ENCODE measurements at regions not wholly inside any gene's neighbourhood (a gene's known extent, or its start where the extent isn't known, plus 50 kb on each side); places are given as distances from the start of the nearest gene placed in this dataset.

DNA sequence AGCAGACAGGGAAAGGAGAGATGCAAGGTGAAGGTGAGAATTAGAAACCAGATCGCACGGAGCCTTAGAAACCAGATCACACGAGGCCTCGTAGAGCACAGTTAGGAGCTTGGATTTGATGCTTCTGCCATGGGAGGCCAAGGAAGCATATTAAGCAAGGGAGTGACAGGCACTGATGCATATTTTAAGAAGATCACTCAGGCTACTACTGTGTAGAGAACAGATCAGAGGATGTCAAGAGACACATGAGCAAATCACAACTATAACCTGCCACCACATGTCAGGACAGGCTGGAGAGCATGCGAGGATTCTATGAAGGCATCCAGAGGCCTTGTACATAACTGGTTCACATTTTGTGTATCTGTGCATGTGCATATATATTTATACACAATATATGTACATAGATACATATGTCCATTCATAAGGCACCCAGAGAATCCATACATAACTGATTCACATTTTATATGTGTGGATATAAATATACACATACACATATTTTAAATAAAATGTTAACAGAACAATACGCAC lies 99.6 kb upstream of the FHIT start:
- no peak overlapping the region for H3K27ac ChIP-seq (ENCODE audit: low read length)
- H3K4me1 ChIP-seq (ENCODE audit: control insufficient read depth, insufficient read depth, low read length) = no peaks in the 10 kb centered on the region
- H3K36me3 ChIP-seq (ENCODE audit: control insufficient read depth, insufficient read depth, low read length) = no peaks in the 10 kb centered on the region
- no peak for DNase-seq (ENCODE audit: low read depth, low spot score)
- no peaks in the 10 kb centered on the region for H3K27me3 ChIP-seq (ENCODE audit: control insufficient read depth, insufficient read depth, low read length)
- H3K9me3 ChIP-seq (ENCODE audit: control insufficient read depth, insufficient read depth, low read length) = no peaks in the 10 kb centered on the region
- H3K4me3 ChIP-seq (ENCODE audit: low read length) = no peak overlapping the region
- no CpG with 5 or more reads among the region's 6 CpGs for WGBS (ENCODE audit: insufficient coverage, insufficient read length)

- H3K9me3 ChIP-seq (ENCODE audit: control insufficient read depth, insufficient read depth, low read length) = no peaks in the 10 kb centered on the region
- H3K4me3 ChIP-seq (ENCODE audit: low read length) = no peak overlapping the region
- H3K27ac ChIP-seq (ENCODE audit: low read length) = no peak overlapping the region
- H3K27me3 ChIP-seq (ENCODE audit: control insufficient read depth, insufficient read depth, low read length) = no peaks in the 10 kb centered on the region
- no peak for DNase-seq (ENCODE audit: low read depth, low spot score)
- no peaks in the 10 kb centered on the region for H3K4me1 ChIP-seq (ENCODE audit: control insufficient read depth, insufficient read depth, low read length)
- WGBS (ENCODE audit: insufficient coverage, insufficient read length) = no CpG with 5 or more reads among the region's 1 CpG
- H3K36me3 ChIP-seq (ENCODE audit: control insufficient read depth, insufficient read depth, low read length) = no peaks in the 10 kb centered on the region
Measured at GRCh38 chr3:61352306-61352705, 101.1 kb upstream of the FHIT start.

- no peaks in the 10 kb centered on the region for H3K4me1 ChIP-seq (ENCODE audit: control insufficient read depth, insufficient read depth, low read length)
- no CpG with 5 or more reads among the region's 1 CpG for WGBS (ENCODE audit: insufficient coverage, insufficient read length)
- no peaks in the 10 kb centered on the region for H3K9me3 ChIP-seq (ENCODE audit: control insufficient read depth, insufficient read depth, low read length)
- no peak overlapping the region for H3K27ac ChIP-seq (ENCODE audit: low read length)
- no peaks in the 10 kb centered on the region for H3K36me3 ChIP-seq (ENCODE audit: control insufficient read depth, insufficient read depth, low read length)
- H3K4me3 ChIP-seq (ENCODE audit: low read length) = no peak overlapping the region
- DNase-seq (ENCODE audit: low read depth, low spot score) = no peak
- H3K27me3 ChIP-seq (ENCODE audit: control insufficient read depth, insufficient read depth, low read length) = no peaks in the 10 kb centered on the region
Measured at GRCh38 chr3:61353382-61353781, 102.1 kb upstream of the FHIT start.

DNA sequence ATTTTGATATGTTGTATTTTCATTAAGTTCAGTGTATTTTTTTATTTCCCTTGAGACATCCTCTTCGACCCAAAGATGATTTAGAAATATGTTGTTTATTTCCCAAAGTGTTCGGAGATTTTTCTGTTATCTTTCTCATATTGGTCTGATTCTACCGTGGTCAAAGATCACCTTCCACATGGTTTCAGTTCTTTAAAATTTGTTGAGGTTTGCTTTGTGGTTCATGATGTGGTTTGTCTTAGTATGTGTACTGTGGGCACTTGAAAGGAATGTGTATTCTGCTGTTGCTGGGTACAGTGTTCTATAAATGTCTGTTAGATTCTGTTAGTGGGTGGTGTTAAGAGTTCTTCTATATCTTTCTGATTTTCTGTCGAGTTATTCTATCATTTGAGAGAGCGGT lies 103.4 kb upstream of the FHIT start:
- WGBS (ENCODE audit: insufficient coverage, insufficient read length) = no CpG with 5 or more reads among the region's 5 CpGs
- Histone ChIP-seq H3K36me3 (ENCODE audit: control insufficient read depth, insufficient read depth, low read length) (no peaks in the 10 kb centered on the region), H3K27me3 (ENCODE audit: control insufficient read depth, insufficient read depth, low read length) (no peaks in the 10 kb centered on the region), H3K27ac (ENCODE audit: low read length) (no peak overlapping the region), H3K4me1 (ENCODE audit: control insufficient read depth, insufficient read depth, low read length) (no peaks in the 10 kb centered on the region), H3K4me3 (ENCODE audit: low read length) (no peak overlapping the region), H3K9me3 (ENCODE audit: control insufficient read depth, insufficient read depth, low read length) (no peaks in the 10 kb centered on the region)
- no peak for DNase-seq (ENCODE audit: low read depth, low spot score)

GRCh38 chr3:61356685-61357084 lies 105.4 kb upstream of the FHIT start:
- H3K27ac ChIP-seq (ENCODE audit: low read length) = no peak overlapping the region
- H3K9me3 ChIP-seq (ENCODE audit: control insufficient read depth, insufficient read depth, low read length) = no peaks in the 10 kb centered on the region
- no peak for DNase-seq (ENCODE audit: low read depth, low spot score)
- H3K4me1 ChIP-seq (ENCODE audit: control insufficient read depth, insufficient read depth, low read length) = no peaks in the 10 kb centered on the region
- no peak overlapping the region for H3K4me3 ChIP-seq (ENCODE audit: low read length)
- no peaks in the 10 kb centered on the region for H3K36me3 ChIP-seq (ENCODE audit: control insufficient read depth, insufficient read depth, low read length)
- no peaks in the 10 kb centered on the region for H3K27me3 ChIP-seq (ENCODE audit: control insufficient read depth, insufficient read depth, low read length)
- WGBS (ENCODE audit: insufficient coverage, insufficient read length) = no CpG with 5 or more reads among the region's 1 CpG

DNA sequence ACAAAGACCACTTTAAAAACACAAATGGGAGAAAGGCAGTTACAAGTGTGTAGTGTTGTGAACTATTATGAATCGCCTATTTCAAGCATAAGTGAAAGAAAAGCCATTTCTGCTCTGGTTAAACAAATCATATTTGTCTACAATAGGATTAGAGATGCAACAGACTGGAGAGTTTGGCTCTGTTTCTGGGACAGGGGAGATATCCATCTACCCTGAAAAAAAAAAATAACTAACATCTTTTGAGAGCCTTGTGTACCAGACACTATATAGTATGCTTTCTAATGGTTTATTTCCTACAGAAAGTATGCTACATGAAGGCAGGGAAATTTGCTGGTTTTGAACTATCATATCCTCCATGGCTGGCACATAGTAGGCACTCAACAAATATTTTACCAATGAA lies 106.7 kb upstream of the FHIT start:
- no peaks in the 10 kb centered on the region for H3K4me1 ChIP-seq (ENCODE audit: control insufficient read depth, insufficient read depth, low read length)
- H3K27me3 ChIP-seq (ENCODE audit: control insufficient read depth, insufficient read depth, low read length) = no peaks in the 10 kb centered on the region
- no peak overlapping the region for H3K4me3 ChIP-seq (ENCODE audit: low read length)
- no peaks in the 10 kb centered on the region for H3K36me3 ChIP-seq (ENCODE audit: control insufficient read depth, insufficient read depth, low read length)
- no peaks in the 10 kb centered on the region for H3K9me3 ChIP-seq (ENCODE audit: control insufficient read depth, insufficient read depth, low read length)
- no CpG with 5 or more reads among the region's 1 CpG for WGBS (ENCODE audit: insufficient coverage, insufficient read length)
- H3K27ac ChIP-seq (ENCODE audit: low read length) = no peak overlapping the region
- DNase-seq (ENCODE audit: low read depth, low spot score) = no peak

GRCh38 chr3:61358364-61358763 lies 107.1 kb upstream of the FHIT start:
- WGBS (ENCODE audit: insufficient coverage, insufficient read length) = no CpG with 5 or more reads among the region's 2 CpGs
- H3K4me1 ChIP-seq (ENCODE audit: control insufficient read depth, insufficient read depth, low read length) = no peaks in the 10 kb centered on the region
- no peaks in the 10 kb centered on the region for H3K36me3 ChIP-seq (ENCODE audit: control insufficient read depth, insufficient read depth, low read length)
- H3K4me3 ChIP-seq (ENCODE audit: low read length) = no peak overlapping the region
- no peaks in the 10 kb centered on the region for H3K9me3 ChIP-seq (ENCODE audit: control insufficient read depth, insufficient read depth, low read length)
- no peak overlapping the region for H3K27ac ChIP-seq (ENCODE audit: low read length)
- no peaks in the 10 kb centered on the region for H3K27me3 ChIP-seq (ENCODE audit: control insufficient read depth, insufficient read depth, low read length)
- no peak for DNase-seq (ENCODE audit: low read depth, low spot score)

GRCh38 chr3:61360297-61360965 lies 109.2 kb upstream of the FHIT start:
- no CpG with 5 or more reads among the region's 3 CpGs for WGBS (ENCODE audit: insufficient coverage, insufficient read length)
- Histone ChIP-seq H3K27me3 (ENCODE audit: control insufficient read depth, insufficient read depth, low read length) (no peaks in the 10 kb centered on the region), H3K4me3 (ENCODE audit: low read length) (no peak overlapping the region), H3K27ac (ENCODE audit: low read length) (no peak overlapping the region), H3K4me1 (ENCODE audit: control insufficient read depth, insufficient read depth, low read length) (no peaks in the 10 kb centered on the region), H3K36me3 (ENCODE audit: control insufficient read depth, insufficient read depth, low read length) (no peaks in the 10 kb centered on the region), H3K9me3 (ENCODE audit: control insufficient read depth, insufficient read depth, low read length) (no peaks in the 10 kb centered on the region; the same call in 1 of the 2 replicates)
- no peak for DNase-seq (ENCODE audit: low read depth, low spot score)

DNA sequence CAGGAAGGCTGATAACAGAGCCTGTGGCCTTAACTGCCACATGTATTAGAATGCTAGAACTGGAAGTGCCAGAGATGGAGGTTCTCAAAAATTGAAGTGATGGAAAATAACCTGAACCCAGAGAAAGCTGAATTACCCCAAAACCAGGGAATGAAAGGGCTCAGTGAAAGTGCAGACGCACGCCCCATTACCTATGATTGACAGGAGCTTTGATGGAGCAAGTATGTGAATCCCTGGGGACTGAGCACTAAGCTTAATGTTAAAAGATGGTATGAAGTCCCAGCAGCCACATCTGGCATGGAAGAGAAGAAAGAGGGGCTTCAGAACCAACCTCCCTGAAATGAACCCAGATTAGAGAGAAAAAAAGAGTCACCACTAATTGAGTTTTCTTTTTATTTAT lies 118.4 kb upstream of the FHIT start:
- H3K27me3 ChIP-seq (ENCODE audit: control insufficient read depth, insufficient read depth, low read length) = no peaks in the 10 kb centered on the region
- WGBS (ENCODE audit: insufficient coverage, insufficient read length) = no CpG with 5 or more reads among the region's 2 CpGs
- H3K9me3 ChIP-seq (ENCODE audit: control insufficient read depth, insufficient read depth, low read length) = no peaks in the 10 kb centered on the region
- H3K36me3 ChIP-seq (ENCODE audit: control insufficient read depth, insufficient read depth, low read length) = no peaks in the 10 kb centered on the region
- no peak overlapping the region for H3K27ac ChIP-seq (ENCODE audit: low read length)
- no peak for DNase-seq (ENCODE audit: low read depth, low spot score)
- H3K4me3 ChIP-seq (ENCODE audit: low read length) = no peak overlapping the region
- H3K4me1 ChIP-seq (ENCODE audit: control insufficient read depth, insufficient read depth, low read length) = no peaks in the 10 kb centered on the region

GRCh38 chr3:61371123-61371522 lies 119.9 kb upstream of the FHIT start:
- WGBS (ENCODE audit: insufficient coverage, insufficient read length) = no CpG with 5 or more reads among the region's 1 CpG
- Histone ChIP-seq H3K4me3 (ENCODE audit: low read length) (no peak overlapping the region), H3K36me3 (ENCODE audit: control insufficient read depth, insufficient read depth, low read length) (no peaks in the 10 kb centered on the region), H3K27ac (ENCODE audit: low read length) (no peak overlapping the region), H3K9me3 (ENCODE audit: control insufficient read depth, insufficient read depth, low read length) (no peaks in the 10 kb centered on the region), H3K4me1 (ENCODE audit: control insufficient read depth, insufficient read depth, low read length) (no peaks in the 10 kb centered on the region), H3K27me3 (ENCODE audit: control insufficient read depth, insufficient read depth, low read length) (no peaks in the 10 kb centered on the region)
- DNase-seq (ENCODE audit: low read depth, low spot score) = peak; percentile 9

DNA sequence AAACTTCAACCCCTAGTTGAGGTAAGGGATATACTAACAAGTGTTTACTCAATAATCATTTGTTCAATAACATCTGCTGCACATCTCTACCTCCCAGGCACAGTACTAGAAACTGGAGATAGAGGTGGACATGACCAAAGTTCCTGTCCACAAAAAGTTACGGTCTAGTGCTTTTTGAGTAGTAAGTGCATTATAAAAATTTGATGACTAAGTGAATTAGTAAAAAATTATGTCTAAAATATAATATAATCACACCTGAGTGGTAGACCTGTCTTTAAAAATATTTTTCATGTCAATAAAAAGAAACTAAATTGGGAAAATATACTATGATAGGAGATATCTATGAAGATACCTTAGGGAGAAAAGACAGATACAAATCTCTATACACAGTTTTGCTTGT lies 121.5 kb upstream of the FHIT start:
- Histone ChIP-seq H3K27ac (ENCODE audit: low read length) (no peak overlapping the region), H3K4me3 (ENCODE audit: low read length) (no peak overlapping the region), H3K9me3 (ENCODE audit: control insufficient read depth, insufficient read depth, low read length) (no peaks in the 10 kb centered on the region), H3K4me1 (ENCODE audit: control insufficient read depth, insufficient read depth, low read length) (no peaks in the 10 kb centered on the region), H3K36me3 (ENCODE audit: control insufficient read depth, insufficient read depth, low read length) (no peaks in the 10 kb centered on the region), H3K27me3 (ENCODE audit: control insufficient read depth, insufficient read depth, low read length) (no peaks in the 10 kb centered on the region)
- no CpG with 5 or more reads among the region's 1 CpG for WGBS (ENCODE audit: insufficient coverage, insufficient read length)
- no peak for DNase-seq (ENCODE audit: low read depth, low spot score)

Measured in iPS DF 6.9 (cell line).